GM19328 (cell line): ENCODE measurements at regions not wholly inside any gene's neighbourhood (a gene's known extent, or its start where the extent isn't known, plus 50 kb on each side); places are given as distances from the start of the nearest gene placed in this dataset.
"Not testable (repeated sequence)": the region's sequence is repeated elsewhere in the genome, so short reads cannot be mapped to it uniquely, and the experiment has no call there.

Experiments
- ATAC-seq: cut with Tn5 transposase; IDR thresholded peaks from one replicate; pipeline ENCODE4 v1.9.1; 2021; ENCODE audit warnings: mild to moderate bottlenecking, moderate library complexity; ENCODE audit not compliant: unreplicated experiment

- ATAC-seq: no peak
Observed at GRCh38 chr13:22848539-22849052, 332.2 kb upstream of the SGCG start.

GRCh38 chr13:22855926-22856325 lies 324.9 kb upstream of the SGCG start:
- ATAC-seq: no peak

- ATAC-seq: not testable (repeated sequence)
Observed at GRCh38 chr13:22858980-22859379, 321.8 kb upstream of the SGCG start.

GRCh38 chr13:22859411-22859810 lies 321.4 kb upstream of the SGCG start:
- ATAC-seq: not testable (repeated sequence)

GRCh38 chr13:22861958-22862466 lies 318.8 kb upstream of the SGCG start:
- no peak for ATAC-seq

- no peak for ATAC-seq
Observed at GRCh38 chr13:22862478-22862877, 318.3 kb upstream of the SGCG start.

- no peak for ATAC-seq
Observed at GRCh38 chr13:22866221-22866620, 314.6 kb upstream of the SGCG start.

GRCh38 chr13:22871231-22871630 lies 309.5 kb upstream of the SGCG start:
- ATAC-seq: no peak

- ATAC-seq: no peak
Observed at GRCh38 chr13:22874839-22875238, 305.9 kb upstream of the SGCG start.

GRCh38 chr13:22877421-22877820 lies 303.4 kb upstream of the SGCG start:
- no peak for ATAC-seq

- no peak for ATAC-seq
Observed at GRCh38 chr13:22880741-22881720, 299.7 kb upstream of the SGCG start.

- not testable (repeated sequence) for ATAC-seq
Observed at GRCh38 chr13:22881721-22882608, 298.8 kb upstream of the SGCG start.

GRCh38 chr13:22883262-22883840 lies 297.4 kb upstream of the SGCG start:
- ATAC-seq: no peak

- no peak for ATAC-seq
Observed at GRCh38 chr13:22883956-22884355, 296.8 kb upstream of the SGCG start.

GRCh38 chr13:22886061-22886460 lies 294.7 kb upstream of the SGCG start:
- not testable (repeated sequence) for ATAC-seq

- not testable (repeated sequence) for ATAC-seq
Observed at GRCh38 chr13:22889376-22889775, 291.4 kb upstream of the SGCG start.

- ATAC-seq: no peak
Observed at GRCh38 chr13:22893204-22893603, 287.6 kb upstream of the SGCG start.

GRCh38 chr13:22893777-22894176 lies 287.0 kb upstream of the SGCG start:
- ATAC-seq: no peak

GRCh38 chr13:22897571-22898314 lies 283.0 kb upstream of the SGCG start:
- no peak for ATAC-seq

- ATAC-seq: not testable (repeated sequence)
Observed at GRCh38 chr13:22900416-22900951, 280.3 kb upstream of the SGCG start.
